ES-I3 (cell line): ENCODE measurements at regions not wholly inside any gene's neighbourhood (a gene's known extent, or its start where the extent isn't known, plus 50 kb on each side); places are given as distances from the start of the nearest gene placed in this dataset.

Experiments
- H3K36me3 ChIP-seq: 2 replicates; pipeline ENCODE4 v1.6.1; 2013; ENCODE audit warnings: mild to moderate bottlenecking, low read length, control low read depth, moderate library complexity; ENCODE audit not compliant: insufficient read depth
- H3K4me1 ChIP-seq: 2 replicates; pipeline ENCODE4 v1.6.1; 2013; ENCODE audit warnings: mild to moderate bottlenecking, control low read depth, low read length; ENCODE audit not compliant: insufficient read depth
- H3K9ac ChIP-seq: 2 replicates; pipeline ENCODE4 v1.6.1; 2013; ENCODE audit warnings: low read depth, mild to moderate bottlenecking, low read length, moderate library complexity
- H3K9me3 ChIP-seq: 2 replicates; pipeline ENCODE4 v1.6.1; 2013; ENCODE audit warnings: mild to moderate bottlenecking, low read length, moderate library complexity; ENCODE audit not compliant: control insufficient read depth, insufficient read depth

DNA sequence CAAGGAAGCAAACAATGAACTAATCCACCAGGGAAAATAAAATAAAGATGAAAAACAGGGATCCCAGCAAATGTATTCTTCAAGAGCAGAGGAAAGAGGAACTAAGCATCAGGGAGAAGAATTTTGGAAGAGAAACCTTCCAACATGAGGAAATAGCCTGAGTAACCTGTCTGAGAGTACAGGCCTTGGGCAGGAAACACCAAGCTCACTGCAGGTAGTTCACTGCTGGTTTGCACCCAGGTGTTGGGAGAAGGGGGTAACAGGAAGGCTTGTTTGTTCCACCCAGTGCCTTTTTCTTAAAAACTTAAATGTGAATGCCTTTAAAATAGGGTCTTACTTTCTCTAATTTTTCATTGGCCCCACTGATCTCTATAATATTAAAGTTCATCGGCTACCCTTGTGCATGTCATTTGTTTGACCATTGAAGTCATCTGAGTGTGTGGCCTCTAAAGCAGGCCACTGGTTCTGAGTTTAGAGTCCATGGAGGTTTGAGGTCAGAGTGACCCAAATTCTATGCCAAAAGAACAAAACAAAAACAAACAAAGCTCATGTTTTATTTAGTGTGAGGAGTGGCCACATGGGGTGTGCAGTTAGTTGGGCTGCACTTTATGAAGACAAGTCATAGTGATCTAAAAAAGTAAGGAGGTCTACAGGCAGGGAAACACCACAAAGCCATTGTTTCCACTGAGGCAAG, 62.9 kb upstream of the COX10 start:
- Histone ChIP-seq H3K36me3 (no peaks in the 10 kb centered on the region; the same call in 1 of the 2 replicates), H3K4me1 (peaks cover 20% of the 10 kb centered on the region), H3K9ac (no peak overlapping the region), H3K9me3 (no peaks in the 10 kb centered on the region)

DNA sequence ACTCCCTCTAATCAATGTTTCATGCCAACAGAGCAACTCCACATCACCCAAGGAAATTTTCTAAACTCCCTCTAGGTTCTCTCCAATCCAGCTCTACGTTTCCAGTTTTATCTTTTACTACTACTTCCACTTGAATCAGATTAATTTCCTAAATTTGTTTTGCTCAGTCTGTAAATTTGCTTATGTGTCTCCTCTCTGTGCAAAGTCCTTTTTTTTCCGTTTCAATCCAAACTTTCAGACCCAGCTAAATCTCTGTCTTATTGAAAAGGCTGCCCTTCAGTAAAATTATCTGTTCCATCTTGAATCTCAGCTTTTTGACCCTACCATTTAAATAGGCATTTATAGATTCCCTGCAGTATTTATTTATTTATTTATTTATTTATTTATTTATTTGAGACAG, 61.4 kb upstream of the COX10 start:
- no peak overlapping the region for H3K9ac ChIP-seq
- H3K9me3 ChIP-seq: no peaks in the 10 kb centered on the region
- peaks cover 22% of the 10 kb centered on the region for H3K4me1 ChIP-seq
- H3K36me3 ChIP-seq: no peaks in the 10 kb centered on the region; the same call in 1 of the 2 replicates

DNA sequence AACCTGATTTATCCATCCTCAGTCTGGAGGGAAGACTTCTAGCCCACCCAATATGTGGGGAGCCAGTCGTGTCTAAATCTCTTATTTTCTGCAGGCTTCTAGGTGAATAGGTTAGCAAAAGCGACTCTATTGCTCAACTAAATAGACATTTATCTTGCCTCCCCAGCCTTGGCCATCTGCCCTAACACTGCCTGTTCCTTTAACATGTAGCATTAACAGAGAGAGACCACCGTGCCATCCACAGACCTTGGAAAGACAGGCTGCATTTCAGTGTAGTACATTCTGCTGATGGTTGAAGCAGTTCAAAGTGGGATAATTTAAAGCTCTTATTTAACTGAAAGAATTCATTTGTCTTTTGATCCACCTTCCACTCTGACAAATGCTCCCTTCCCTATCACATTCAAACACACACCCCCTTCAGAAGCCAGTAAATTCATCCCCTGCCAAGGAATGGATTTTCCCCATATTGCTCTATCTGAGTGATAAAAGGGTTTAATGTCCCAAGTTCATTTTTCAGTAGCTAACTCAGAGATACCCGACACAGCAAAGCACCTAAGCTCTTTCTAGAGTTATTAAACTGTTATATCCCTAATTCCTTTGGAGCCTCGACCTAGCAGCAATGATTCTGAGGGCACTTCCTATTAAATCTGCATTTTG, 58.1 kb upstream of the COX10 start:
- Histone ChIP-seq H3K9me3 (no peaks in the 10 kb centered on the region), H3K4me1 (peaks cover 22% of the 10 kb centered on the region), H3K36me3 (no peaks in the 10 kb centered on the region), H3K9ac (no peak overlapping the region)

DNA sequence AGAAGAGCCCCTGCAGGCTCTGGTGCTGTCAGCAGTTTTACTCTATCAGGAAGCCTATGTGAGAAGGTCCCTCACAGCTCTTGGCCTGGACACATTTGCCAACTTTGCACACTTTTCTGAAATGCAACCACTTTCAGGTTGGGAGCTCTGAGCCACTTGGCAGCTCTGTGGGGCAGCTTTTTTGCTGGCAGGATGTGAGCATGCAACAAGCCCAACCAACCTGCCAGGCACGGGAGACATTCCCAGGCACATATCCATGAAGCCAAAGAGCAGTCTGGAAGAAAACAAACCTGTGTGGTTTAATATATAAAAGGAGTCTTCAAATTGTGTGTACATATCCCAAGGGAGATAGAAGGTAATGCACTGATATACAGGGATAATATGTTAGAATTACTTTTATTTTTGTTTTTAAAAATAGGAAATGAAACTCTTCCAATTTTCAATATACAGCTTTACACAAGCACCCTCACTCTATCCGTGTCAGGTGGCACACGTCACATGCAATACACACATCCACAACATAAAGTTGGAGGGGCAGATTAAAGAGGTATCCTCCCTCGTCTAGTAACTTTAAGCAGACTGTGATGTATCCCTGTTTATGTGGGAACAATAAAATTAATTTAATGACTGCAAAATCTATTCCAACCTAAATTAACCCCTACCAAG, 57.4 kb upstream of the COX10 start:
- Histone ChIP-seq H3K9me3 (no peaks in the 10 kb centered on the region), H3K9ac (no peak overlapping the region), H3K4me1 (peaks cover 22% of the 10 kb centered on the region), H3K36me3 (no peaks in the 10 kb centered on the region)

DNA sequence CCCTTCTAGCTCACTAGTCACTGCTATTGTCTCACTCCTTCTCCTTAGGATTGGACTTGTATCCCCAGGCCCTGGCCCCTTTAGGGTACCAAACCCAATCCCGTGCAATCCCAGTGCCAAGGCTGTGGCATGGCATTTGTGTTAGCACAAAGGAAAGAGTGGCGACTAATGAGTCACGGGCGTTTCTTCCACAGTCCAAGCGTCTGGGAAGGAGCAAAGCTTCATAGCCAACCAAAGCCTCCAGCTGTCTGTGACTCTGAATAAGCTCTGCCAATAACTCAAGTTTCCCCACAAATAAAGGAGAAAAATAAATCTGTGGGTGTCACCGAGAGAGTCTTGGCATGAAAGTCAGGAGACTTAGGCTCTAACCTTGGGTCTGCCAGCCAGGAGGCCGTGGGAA, 54.6 kb upstream of the COX10 start:
- no peaks in the 10 kb centered on the region for H3K36me3 ChIP-seq
- no peak overlapping the region for H3K9ac ChIP-seq
- no peaks in the 10 kb centered on the region; the same call in 1 of the 2 replicates for H3K9me3 ChIP-seq
- H3K4me1 ChIP-seq: peaks cover 14% of the 10 kb centered on the region

DNA sequence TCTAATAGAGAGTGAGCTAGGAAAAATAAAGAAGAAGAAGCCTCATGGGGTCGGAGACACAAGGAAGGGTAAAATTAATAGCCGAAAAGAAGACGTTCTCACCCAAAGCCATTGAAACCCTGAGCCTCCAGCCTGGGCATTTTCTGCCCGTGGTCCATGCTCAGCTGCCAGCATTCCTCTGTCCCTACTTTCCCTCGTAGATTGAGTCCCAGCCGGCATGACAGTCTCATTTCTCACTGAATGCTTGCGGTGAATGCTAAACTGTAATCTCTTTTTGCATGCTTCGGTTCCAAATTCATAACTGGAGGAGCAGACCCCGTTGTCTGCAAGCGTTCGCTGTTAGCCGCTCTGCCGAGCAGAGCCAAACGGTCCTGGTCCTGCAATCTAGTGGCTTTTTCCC, 54.0 kb upstream of the COX10 start:
- Histone ChIP-seq H3K9me3 (no peaks in the 10 kb centered on the region; the same call in 1 of the 2 replicates), H3K36me3 (no peaks in the 10 kb centered on the region), H3K4me1 (peaks cover 8% of the 10 kb centered on the region), H3K9ac (no peak overlapping the region)

DNA sequence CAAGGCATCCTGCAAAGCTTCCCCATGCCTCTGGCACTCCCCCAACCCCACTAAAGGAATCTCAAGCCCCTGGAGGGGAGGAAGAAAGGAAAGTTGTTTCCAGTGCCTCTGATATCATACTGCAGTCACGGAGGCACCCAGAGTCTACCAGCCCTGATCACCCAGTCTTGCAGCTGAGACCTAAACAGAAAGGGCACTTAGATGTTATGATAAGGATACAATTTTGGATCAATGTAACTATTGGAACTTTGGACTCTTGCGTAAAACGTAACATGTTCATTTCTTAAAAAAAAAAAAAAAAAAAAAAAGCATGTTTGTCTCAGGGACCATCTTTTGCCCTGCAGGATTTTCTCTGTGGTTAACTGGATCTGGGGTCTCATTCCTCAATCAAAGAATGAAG, 52.4 kb upstream of the COX10 start:
- H3K9me3 ChIP-seq: no peaks in the 10 kb centered on the region; the same call in 1 of the 2 replicates

DNA sequence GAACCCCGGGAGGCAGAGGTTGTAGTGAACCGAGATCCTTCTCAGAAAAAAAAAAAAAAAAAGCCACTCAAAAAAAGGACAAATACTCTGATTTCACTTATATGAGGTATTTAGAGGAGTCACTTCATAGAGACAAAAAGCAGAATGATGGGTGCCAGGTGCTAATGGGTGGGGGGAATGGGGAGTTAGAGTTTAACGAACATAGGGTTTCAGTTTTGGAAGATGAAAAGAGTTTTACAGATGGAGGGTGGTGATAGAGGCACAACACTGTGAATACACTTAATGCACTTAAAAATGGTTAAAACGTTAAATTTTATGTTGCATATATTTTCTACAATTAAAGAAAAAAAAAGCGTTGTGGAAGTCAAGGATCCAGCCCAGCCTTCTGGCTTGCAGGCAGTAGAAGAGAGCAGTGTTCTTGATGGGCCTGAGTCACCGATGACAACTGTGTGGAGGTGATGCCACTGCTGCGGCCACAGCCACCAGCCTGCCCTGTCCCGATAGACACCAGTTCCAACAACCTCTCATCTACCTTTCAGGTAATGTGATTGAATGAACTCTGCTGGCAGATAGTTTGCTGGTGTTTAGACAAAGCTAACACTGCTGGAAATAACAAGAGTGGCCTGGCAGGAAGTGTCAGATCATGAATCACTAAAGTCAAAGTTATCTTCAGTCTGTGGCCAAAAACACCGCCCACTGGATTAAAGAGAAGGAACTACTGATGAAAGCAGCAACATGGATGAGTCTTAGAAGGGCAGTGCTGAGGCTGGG, 49.9 kb upstream of the COX10 start:
- no peaks in the 10 kb centered on the region; the same call in 1 of the 2 replicates for H3K9me3 ChIP-seq
- no peak overlapping the region for H3K9ac ChIP-seq
- no peaks in the 10 kb centered on the region for H3K4me1 ChIP-seq
- no peaks in the 10 kb centered on the region for H3K36me3 ChIP-seq

More for the DNA sequence above, 52.4 kb upstream of the COX10 start:
- H3K9ac ChIP-seq: no peak overlapping the region
- H3K36me3 ChIP-seq: no peaks in the 10 kb centered on the region
- H3K4me1 ChIP-seq: no peaks in the 10 kb centered on the region
